ENCODE measurements at regions not wholly inside any gene's neighbourhood (a gene's known extent, or its start where the extent isn't known, plus 50 kb on each side); places are given as distances from the start of the nearest gene placed in this dataset.

GRCh38 chr2:176753205-176753604, 459.4 kb upstream of the HNRNPA3 start:
- no peak for DNase-seq
- H3K36me3 Mint-ChIP-seq (ENCODE audit: low read depth) = no peaks in the 10 kb centered on the region
- peaks cover 3% of the 10 kb centered on the region for H3K27me3 Mint-ChIP-seq (ENCODE audit: low read depth, poor library complexity)
- H3K4me3 Mint-ChIP-seq = no peak overlapping the region
- TF ChIP-seq CTCF (IDR thresholded peaks at IDR 0.05) = no peak
- H3K4me1 Mint-ChIP-seq = peaks cover 42% of the 10 kb centered on the region
- no peak overlapping the region for H3K27ac Mint-ChIP-seq
- H3K9me3 Mint-ChIP-seq = no peaks in the 10 kb centered on the region

- Mint-ChIP-seq H3K9me3 (no peaks in the 10 kb centered on the region), H3K27me3 (ENCODE audit: low read depth, poor library complexity) (no peaks in the 10 kb centered on the region), H3K36me3 (ENCODE audit: low read depth) (no peaks in the 10 kb centered on the region), H3K4me3 (no peak overlapping the region), H3K4me1 (peaks cover 35% of the 10 kb centered on the region), H3K27ac (no peak overlapping the region)
- DNase-seq = no peak
- TF ChIP-seq CTCF (IDR thresholded peaks at IDR 0.05) = no peak
Observed at GRCh38 chr2:176753752-176754474, 458.7 kb upstream of the HNRNPA3 start.

GRCh38 chr2:176755537-176756135, 457.0 kb upstream of the HNRNPA3 start:
- no peak for TF ChIP-seq CTCF (IDR thresholded peaks at IDR 0.05)
- no peak for DNase-seq
- Mint-ChIP-seq H3K9me3 (no peaks in the 10 kb centered on the region), H3K4me3 (no peak overlapping the region), H3K27me3 (ENCODE audit: low read depth, poor library complexity) (no peaks in the 10 kb centered on the region), H3K4me1 (peaks cover 26% of the 10 kb centered on the region), H3K27ac (no peak overlapping the region), H3K36me3 (ENCODE audit: low read depth) (no peaks in the 10 kb centered on the region)

GRCh38 chr2:176758426-176758825, 454.2 kb upstream of the HNRNPA3 start:
- H3K27ac Mint-ChIP-seq = no peak overlapping the region
- no peak for TF ChIP-seq CTCF (IDR thresholded peaks at IDR 0.05)
- H3K4me1 Mint-ChIP-seq = peaks cover 22% of the 10 kb centered on the region
- DNase-seq = no peak
- no peaks in the 10 kb centered on the region for H3K36me3 Mint-ChIP-seq (ENCODE audit: low read depth)
- H3K27me3 Mint-ChIP-seq (ENCODE audit: low read depth, poor library complexity) = peaks cover 5% of the 10 kb centered on the region
- H3K9me3 Mint-ChIP-seq = no peaks in the 10 kb centered on the region
- H3K4me3 Mint-ChIP-seq = no peak overlapping the region

GRCh38 chr2:176760439-176760838, 452.2 kb upstream of the HNRNPA3 start:
- peaks cover 8% of the 10 kb centered on the region for H3K27me3 Mint-ChIP-seq (ENCODE audit: low read depth, poor library complexity)
- TF ChIP-seq CTCF (IDR thresholded peaks at IDR 0.05) = no peak
- no peaks in the 10 kb centered on the region for H3K9me3 Mint-ChIP-seq
- no peak overlapping the region for H3K4me3 Mint-ChIP-seq
- no peak overlapping the region for H3K27ac Mint-ChIP-seq
- H3K4me1 Mint-ChIP-seq = peaks cover 28% of the 10 kb centered on the region
- DNase-seq = no peak
- H3K36me3 Mint-ChIP-seq (ENCODE audit: low read depth) = no peaks in the 10 kb centered on the region

- no peak overlapping the region for H3K27ac Mint-ChIP-seq
- no peak overlapping the region for H3K4me3 Mint-ChIP-seq
- no peak for DNase-seq
- H3K27me3 Mint-ChIP-seq (ENCODE audit: low read depth, poor library complexity) = peaks cover 8% of the 10 kb centered on the region
- no peaks in the 10 kb centered on the region for H3K36me3 Mint-ChIP-seq (ENCODE audit: low read depth)
- no peaks in the 10 kb centered on the region for H3K9me3 Mint-ChIP-seq
- no peak for TF ChIP-seq CTCF (IDR thresholded peaks at IDR 0.05)
- peaks cover 22% of the 10 kb centered on the region for H3K4me1 Mint-ChIP-seq
Observed at GRCh38 chr2:176763130-176763529, 449.5 kb upstream of the HNRNPA3 start.
